GM21390 (cell line): ENCODE measurements at regions not wholly inside any gene's neighbourhood (a gene's known extent, or its start where the extent isn't known, plus 50 kb on each side); places are given as distances from the start of the nearest gene placed in this dataset.
"Not testable (repeated sequence)": the region's sequence is repeated elsewhere in the genome, so short reads cannot be mapped to it uniquely, and the experiment has no call there.

ENCODE experiments used
- ATAC-seq: cut with Tn5 transposase; IDR thresholded peaks from one replicate; pipeline ENCODE4 v1.9.1; 2021; ENCODE audit not compliant: unreplicated experiment

DNA sequence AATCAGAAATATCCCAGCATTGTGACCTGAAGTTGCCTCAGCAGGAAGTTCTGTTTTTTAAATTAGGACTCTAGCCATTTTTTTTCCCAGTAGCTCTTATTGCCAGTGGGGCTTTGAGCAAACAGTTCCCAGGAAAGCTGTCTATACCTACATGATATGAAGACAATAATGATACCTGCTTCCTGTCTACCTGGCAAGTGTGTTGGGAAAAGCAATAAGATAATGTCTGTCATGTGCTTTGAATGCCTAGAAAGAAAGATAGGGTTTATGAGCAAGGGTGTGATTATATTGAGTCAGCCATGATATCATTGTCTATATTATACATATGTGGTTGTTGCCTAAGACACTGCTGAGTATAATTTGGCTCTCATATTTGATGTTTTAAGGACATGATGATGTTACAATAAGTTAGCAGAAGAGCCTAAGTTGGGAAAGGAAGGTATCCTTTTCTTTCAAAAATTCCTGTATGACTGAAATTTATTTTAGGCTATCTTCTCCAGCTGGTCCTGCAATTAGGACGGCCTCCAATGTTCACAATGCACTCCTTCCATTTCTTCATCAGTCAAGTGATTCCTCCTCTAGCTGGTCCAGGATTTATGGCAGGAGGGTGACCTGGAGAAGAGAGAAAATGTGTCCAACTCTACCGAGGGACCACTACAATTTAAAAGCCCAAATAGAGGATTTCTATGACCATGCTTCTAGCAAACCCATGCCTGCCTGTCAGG, 99.6 kb upstream of the CDC42BPA start:
- ATAC-seq, result no peak

DNA sequence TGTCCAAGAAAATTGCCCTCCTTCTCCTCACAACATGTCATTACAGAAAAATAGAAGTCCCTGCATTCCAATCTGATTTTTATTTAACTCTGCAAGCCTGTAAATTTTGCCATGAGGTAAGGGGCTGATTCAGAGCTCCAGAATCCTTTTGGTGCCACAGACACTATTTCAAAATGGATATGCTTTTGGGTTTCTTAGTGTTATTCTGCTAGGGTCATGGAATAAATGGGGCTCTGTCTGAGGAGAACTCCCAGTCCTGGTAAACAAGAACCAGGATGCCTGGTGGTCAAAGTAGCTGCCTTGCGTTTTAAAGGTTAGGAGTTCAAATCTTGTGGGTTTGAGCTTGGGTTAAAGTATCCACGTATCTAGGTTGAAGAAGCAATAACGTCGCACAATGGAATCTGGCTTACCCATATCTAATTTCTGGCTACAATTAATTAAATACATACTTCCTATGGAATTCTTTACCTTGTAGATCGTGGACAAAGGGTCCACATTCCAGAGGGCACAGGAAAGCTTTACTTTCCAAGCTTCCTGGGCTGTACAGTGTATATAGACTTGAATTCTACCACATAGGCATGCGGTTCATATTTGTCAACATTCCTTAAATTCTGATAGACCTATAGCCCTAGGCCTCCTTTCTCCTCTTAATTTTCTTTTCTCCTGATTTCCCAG, 98.0 kb upstream of the CDC42BPA start:
- no peak for ATAC-seq

DNA sequence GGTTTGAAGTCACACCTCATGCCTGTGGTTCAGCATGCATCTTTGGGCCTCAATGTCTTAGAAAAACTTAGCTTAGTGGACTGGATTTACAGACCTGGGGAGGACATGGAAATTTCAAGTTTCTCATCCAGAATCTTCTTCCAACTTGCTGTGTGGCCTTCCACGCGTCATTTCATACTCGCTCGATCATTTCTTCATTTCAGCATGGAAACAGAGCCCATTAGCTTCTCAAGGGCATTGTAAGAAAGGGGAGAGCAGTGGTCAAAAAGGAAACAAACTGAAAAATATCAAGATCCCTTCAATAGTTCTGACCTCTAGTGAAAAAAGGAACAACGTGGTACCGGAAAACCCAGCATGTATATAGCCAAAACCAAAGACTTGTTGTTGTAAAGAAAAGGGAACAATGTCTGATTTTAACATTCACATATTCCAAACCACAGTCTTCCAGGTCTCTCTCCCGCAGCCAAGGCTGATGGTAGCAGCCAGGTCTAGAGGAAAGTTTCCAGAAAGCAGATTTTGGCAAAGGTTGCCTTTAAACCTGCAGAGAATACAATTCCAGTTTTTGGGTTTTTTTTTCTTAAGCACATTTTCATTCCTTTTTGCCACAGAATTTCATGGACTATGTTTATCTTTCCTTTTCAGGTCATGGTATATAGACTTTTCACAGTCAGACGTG, 97.0 kb upstream of the CDC42BPA start:
- ATAC-seq, result no peak

DNA sequence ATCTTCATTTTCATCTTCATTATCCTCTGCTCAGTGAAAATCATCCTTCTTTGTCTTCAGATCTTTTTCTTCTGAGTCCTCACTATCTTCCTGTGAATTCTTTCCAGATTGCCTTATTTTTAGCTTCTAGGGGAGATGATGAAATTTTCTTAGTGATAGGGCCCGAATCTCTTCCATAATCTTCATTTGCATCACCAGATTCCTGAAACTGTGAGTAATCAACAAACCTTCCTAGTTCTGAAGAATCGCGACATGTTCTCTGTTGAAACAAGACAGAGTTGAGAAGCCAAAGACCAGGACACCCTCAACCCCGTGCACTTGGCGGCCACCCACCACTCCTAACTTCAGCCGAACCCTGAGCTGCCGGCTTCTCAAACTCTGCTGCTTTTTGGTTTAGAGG, 92.8 kb upstream of the CDC42BPA start:
- no peak for ATAC-seq

DNA sequence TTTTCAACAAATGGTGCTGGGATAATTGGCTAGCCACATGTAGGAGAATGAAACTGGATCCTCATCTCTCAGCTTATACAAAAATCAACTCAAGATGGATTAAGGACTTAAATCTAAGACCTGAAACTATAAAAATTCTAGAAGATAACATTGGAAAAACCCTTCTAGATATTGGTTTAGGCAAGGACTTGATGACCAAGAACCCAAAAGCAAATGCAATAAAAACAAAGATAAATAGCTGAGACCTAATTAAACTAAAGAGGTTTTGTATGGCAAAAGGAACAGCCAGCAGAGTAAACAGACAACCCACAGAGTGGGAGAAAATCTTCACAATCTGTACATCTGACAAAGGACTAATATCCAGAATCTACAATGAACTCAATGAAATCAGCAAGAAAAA, 88.0 kb upstream of the CDC42BPA start:
- ATAC-seq, result not testable (repeated sequence)

DNA sequence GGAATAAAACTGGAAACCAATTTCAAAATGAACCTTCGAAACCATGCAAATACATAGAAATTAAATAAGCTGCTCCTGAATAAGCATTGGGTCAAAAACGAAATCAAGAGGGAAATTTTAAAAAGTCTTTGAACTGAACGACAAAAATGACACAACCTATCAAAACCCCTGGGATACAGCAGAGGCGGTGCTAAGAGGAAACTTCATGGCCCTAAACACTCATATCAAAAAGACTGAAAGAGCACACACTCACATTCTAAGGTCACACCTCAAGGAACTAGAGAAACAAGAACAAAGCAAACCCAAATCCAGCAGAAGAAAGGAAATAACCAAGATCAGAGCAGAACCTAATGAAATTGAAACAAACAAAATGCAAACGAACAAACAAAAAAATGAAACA, 85.2 kb upstream of the CDC42BPA start:
- ATAC-seq, result no peak

DNA sequence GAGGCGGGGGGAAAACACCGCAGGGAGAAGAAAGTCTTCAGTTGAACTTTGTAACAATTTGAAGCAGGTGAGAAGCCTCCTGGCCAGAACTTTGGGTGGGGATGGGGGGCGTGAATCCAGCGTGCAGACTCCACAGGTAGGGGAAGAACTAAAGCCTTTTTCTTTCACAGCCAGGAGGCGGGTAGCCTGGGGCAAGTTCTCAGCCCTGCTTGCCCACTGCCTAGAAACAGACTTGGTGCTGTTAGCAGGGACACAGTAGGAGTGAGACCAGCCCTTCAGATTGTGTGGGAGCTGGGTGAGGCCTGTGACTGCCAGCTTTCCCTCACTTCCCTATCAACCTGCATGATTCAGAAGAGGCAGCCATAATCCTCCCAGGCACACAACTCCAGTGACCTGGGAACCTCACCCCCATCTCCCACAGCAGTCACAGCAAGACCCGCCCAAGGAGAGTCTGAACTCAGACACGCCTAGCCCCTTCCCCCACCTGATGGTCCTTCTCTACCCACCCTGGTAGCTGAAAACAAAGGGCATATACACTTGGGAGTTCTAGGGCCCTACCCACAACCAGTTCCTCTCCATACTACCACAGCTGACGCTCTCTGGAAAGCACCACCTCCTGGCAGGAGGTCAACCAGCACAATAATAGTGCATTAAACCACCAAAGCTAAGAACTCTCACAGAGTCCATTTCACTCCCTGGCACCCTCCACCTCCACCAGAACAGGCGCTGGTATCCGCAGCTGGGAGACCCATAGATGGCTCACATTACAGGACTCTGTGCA, 83.5 kb upstream of the CDC42BPA start:
- no peak for ATAC-seq

DNA sequence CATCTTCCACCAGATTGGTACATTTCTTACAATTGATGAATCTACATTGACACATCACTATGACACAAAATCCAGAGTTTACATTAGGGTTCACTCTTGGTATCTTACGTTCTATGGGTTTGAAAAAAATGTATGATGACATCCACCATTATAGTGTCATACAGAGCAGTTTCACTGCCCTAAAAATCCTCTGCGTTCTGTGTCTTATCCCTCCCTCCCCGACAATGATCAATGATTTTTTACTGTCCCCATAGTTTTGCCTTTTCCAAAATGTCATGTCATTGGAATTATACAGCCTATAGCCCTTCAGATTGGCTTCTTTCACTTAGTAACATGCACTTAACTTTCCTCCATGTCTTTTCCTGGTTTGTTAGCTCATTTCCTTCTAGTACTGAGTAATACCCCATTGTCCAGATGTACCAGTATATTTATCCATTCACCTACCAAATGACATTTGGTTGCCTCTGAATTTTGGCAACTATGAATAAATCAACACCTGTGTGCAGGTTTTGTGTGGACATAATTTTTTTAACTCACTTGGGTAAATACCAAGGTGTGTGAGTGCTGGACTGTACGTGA, 80.9 kb upstream of the CDC42BPA start:
- ATAC-seq, result no peak

DNA sequence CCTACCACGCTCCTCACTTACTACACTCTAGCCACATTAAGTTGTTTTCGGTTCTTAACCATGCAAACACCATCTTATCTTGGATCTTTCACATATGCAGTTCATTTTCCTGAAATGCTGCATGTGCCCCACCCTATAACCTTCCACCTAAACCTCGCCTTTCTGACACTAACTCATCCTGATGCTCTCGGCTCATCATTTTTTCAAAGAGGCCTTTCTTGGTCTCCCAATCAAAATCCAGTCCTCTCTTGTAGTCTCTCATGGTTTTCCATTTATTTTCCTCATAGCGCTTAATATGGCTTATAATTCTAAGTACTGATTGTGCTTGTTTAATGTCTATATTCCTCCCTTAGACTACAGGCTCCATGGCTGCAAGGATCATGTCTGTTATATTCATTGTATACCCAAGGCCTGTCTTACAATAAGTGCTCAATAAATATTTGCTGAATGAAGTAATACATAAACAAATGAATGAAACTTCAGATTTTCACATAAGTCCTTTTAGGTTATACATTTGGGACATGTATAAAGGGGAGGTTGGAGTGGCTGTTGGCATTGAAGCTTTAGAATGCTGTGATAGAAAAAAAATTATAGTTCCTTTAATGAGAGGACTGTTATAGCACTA, 79.2 kb upstream of the CDC42BPA start:
- ATAC-seq, result no peak

DNA sequence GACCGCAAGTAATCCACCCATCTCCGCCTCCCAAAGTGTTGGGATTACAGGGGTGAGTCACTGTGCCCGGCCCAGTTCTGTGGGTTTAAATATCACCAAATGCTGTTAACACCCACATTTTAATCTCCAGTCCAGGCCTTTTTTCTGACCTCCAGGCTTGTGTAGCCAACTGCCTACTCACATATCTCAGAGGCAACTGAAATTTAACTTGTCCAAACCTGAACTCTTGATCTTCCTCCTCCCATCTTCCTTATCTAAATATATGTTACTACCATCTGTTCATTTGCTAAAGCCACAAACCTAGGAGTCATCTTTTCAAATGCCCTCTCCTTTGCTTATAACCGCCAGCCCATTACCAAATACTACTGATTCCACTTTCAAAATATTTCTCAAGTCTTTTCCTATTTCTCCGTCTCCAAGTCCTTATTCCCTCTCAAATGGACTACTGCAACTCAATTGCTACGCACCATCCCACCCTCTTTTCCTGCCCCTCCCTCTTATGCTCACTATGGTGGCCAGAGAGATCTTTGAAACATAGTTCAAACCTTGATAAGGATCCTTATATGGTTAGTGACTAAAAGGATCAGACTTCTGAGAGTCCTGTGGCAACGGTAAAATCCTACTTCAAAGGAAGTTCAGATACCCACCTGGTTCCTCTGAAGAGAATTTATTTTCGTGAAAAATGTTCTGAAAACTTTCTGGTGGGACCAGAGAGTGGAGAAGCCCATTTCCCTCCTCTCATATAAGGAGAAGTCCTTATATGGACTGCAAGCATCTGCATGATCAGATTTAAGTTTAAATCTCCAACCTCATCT, 78.5 kb upstream of the CDC42BPA start:
- no peak for ATAC-seq

DNA sequence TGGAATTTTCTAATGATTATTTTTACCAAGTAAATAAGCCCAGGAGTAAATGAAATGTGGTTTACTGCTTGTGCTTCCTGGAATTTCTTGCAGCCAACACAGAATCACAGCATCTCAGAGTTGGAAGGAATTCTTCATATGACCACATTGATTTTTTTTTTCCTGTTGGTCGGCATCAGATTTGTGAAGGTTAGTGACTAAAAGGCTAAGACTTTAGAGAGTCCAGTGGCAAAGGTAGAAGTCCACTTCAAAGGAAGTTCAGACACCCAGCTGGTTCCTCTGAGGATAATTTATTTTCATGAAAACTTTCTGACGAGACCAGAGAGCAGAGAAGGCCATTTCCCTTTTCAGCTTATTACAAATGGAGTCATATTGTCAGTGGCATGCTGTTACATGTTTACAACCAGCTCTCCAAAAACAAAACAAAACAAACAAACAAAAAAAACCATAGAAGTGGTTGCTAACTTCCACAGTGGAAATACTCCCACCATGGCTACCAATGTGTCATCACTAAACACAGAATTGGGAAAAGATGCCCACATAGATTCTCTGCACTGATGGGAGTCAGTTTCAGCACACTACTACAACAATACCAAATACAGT, 77.2 kb upstream of the CDC42BPA start:
- no peak for ATAC-seq

DNA sequence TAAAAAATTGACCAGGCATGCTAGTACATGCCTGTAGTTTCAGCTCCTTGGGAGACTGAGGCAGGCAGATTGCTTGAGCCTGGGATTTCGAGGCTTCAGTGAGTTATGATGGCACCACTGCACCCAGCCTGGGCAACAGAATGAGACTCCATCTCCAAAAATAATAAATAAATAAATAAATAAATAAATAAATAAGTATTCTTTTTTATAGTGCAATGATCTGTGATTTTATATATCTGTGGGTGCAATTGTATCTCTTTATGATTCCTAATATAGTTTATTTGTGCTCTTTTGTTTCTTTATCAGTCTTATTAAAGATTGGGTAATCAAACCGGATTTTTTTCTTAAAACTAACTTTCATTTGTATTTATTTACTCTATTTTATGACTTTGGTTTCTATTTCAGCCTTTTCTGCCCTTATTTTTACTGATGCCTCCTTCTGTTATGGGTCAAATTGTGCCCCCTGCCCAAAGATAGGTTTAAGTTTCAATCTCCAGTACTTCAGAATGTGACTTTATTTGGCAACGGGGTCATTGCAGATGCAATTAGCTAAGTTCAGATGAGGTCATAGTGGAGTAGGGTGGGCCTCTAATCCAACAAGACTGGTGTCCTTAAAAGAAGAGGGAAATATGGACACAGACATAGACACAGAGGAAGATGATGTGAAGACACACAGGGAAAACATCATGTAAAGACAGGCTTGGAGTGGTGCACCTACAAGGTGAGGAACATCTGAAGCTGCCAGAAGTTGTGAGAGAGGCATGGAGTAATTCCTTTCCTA, 74.9 kb upstream of the CDC42BPA start:
- no peak for ATAC-seq

DNA sequence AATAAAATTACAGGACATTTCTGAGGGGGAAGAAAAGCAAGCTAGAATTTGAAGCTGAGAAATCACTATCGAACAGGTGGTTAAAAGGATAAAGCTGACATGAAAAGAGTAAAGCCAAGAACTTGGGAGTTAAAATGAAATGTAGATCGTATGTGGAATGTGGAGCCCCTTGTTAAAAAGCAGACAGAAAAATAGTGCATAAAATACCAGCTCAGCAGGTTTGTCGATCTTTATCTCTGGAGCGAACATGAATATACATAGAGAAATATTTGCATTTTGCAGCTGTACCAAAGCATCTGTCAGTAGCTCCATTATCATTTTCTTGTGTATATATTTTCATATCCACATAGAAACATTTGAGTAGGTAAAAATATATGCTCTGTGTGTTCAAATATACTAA, 73.6 kb upstream of the CDC42BPA start:
- ATAC-seq, result no peak

DNA sequence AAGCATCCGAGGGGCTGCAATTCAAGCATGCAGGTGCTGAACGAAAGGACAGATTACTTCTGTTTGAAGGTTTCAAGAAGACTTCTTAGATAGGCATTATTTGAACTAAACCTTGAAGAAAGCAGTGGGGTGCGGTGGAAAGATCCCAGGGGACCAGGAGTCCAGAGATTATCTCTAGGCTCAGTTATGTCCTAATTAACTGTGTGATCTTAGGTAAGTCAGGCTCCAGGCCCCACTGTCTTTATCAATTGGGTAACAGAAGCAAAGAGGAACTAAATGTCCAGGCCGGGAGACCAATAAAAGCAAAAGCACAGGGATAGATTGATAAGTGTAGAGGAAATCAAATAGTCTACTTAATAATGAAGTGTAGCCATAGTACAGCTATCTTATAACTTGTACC, 72.9 kb upstream of the CDC42BPA start:
- no peak for ATAC-seq

DNA sequence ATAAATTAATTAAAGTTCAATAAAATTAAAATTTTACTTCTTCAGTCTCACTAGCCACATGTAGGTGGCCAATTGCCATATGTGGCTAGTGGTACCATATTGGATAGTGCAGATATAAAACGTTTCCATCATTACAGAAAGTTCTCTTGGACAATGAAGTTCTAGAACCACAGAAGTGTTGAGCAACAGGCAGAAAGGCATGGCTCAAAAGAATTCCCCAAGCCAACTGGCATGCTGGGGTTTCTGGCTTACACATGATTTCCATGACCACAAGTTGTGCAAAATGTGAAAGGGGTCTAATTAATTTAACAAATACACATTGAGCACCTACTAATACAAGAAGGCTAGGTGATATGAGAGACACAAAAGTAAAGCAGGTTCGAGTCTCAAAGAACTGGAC, 72.2 kb upstream of the CDC42BPA start:
- no peak for ATAC-seq

DNA sequence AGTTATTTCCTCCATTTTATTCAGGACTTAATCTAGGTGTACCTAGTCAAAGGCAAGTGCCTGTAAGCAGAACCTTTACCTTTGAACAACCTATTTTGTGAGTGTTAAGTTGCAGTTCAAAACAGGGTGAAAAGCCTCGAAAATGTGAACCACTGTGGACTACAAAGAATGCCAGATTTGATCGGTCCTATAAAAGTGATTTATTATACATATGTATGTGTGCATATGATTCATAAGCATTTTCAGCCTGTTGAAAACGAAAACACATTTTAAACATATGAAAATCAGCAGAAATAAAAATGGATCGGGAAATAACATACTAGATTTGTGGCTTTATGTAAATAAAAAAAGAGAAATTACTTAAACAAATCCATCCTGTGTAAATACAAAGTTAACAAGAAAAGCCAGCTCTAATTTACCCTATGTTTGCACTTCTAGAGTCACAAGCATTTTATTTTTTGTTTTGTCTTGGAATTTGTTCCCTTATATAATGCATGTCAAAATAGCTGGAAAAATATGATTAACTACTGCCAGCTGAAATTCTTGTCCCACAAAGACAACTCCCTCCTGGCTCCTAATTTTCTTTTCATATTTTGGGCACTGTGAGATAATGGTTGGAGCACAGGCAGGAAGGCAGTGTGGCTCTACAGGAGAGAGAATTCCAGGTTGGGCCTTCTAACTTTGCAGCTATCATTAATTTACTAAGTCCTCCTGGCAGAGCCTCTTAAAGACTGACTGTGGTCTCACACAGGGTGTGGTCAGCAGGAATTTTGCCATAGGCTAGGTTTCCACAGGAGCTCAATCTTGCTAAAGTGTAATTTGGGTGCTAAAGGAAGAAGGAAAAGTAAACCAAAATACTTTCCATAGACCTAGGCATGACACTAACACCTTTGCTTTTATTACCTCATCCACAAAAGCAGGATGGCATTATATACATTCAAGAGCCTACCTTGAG, 70.2 kb upstream of the CDC42BPA start:
- no peak for ATAC-seq

DNA sequence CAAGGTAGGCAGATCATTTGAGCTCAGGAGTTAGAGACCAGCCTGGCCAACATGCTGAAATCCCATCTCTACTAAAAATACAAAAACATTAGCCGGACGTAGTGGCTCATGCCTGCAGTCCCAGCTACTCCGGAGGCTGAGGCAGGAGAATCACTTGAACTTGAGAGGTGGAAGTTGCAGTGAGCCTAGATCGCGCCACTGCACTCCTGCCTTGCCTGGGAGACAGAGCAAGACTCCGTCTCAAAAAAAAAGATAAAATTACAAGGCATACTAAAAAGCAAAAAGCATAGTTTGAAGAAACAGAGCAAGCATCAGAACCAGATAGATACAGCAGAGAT, 61.2 kb upstream of the CDC42BPA start:
- ATAC-seq, result no peak
